Activated naive CD4-positive, alpha-beta T cell treated with anti-CD3 and anti-CD28 coated beads, Interleukin-2, amount 10 ng/mL, durations not matched to agents 7 days and 5 days (primary cell): ENCODE measurements at regions not wholly inside any gene's neighbourhood (a gene's known extent, or its start where the extent isn't known, plus 50 kb on each side); places are given as distances from the start of the nearest gene placed in this dataset.
"Not testable (repeated sequence)": the region's sequence is repeated elsewhere in the genome, so short reads cannot be mapped to it uniquely, and the experiment has no call there.

Source experiments
- CTCF ChIA-PET: fragments of 350-600 bp; sonication (Branson Sonifier 250); formaldehyde crosslinking; loops from one replicate; lab custom pipeline; 2021; ENCODE audit warnings: antibody characterized with exemption; lab: Charles Lee
- DNase-seq: peaks from one replicate; pipeline ENCODE4 v3.0.0-alpha.2; 2020
- H3K27ac Mint-ChIP-seq: one replicate; pipeline ENCODE4 v1.8.0; 2021; ENCODE audit warnings: mild to moderate bottlenecking, moderate library complexity, mixed read lengths
- H3K27me3 Mint-ChIP-seq: one replicate; pipeline ENCODE4 v1.8.0; 2021; ENCODE audit warnings: mild to moderate bottlenecking, mixed read lengths
- H3K36me3 Mint-ChIP-seq: one replicate; pipeline ENCODE4 v1.8.0; 2021; ENCODE audit warnings: mixed read lengths
- H3K4me1 Mint-ChIP-seq: one replicate; pipeline ENCODE4 v1.8.0; 2021; ENCODE audit warnings: mixed read lengths
- H3K4me3 Mint-ChIP-seq: one replicate; pipeline ENCODE4 v1.8.0; 2021; ENCODE audit warnings: mild to moderate bottlenecking, moderate library complexity, mixed read lengths
- H3K9me3 Mint-ChIP-seq: one replicate; pipeline ENCODE4 v1.8.0; 2021; ENCODE audit warnings: mixed read lengths

- H3K4me3 Mint-ChIP-seq = no peak overlapping the region
- H3K27ac Mint-ChIP-seq = no peak overlapping the region
- H3K36me3 Mint-ChIP-seq = no peaks in the 10 kb centered on the region
- no peak for DNase-seq
- CTCF ChIA-PET = no interaction called here
- H3K27me3 Mint-ChIP-seq = no peaks in the 10 kb centered on the region
- H3K4me1 Mint-ChIP-seq = no peaks in the 10 kb centered on the region
- peaks cover 21% of the 10 kb centered on the region for H3K9me3 Mint-ChIP-seq
Observed at GRCh38 chr12:128018067-128018466, 248.9 kb upstream of the TMEM132C start.

- Mint-ChIP-seq H3K27ac (no peak overlapping the region), H3K4me1 (no peaks in the 10 kb centered on the region), H3K36me3 (no peaks in the 10 kb centered on the region), H3K4me3 (no peak overlapping the region), H3K27me3 (no peaks in the 10 kb centered on the region), H3K9me3 (peaks cover 31% of the 10 kb centered on the region)
- no peak for DNase-seq
- CTCF ChIA-PET = no interaction called here
Observed at GRCh38 chr12:128019996-128020544, 246.9 kb upstream of the TMEM132C start.

- CTCF ChIA-PET = no interaction called here
Observed at GRCh38 chr12:128021561-128021960, 245.4 kb upstream of the TMEM132C start.

GRCh38 chr12:128025589-128026245 lies 241.3 kb upstream of the TMEM132C start:
- no peaks in the 10 kb centered on the region for H3K36me3 Mint-ChIP-seq
- no peak overlapping the region for H3K4me3 Mint-ChIP-seq
- CTCF ChIA-PET = no interaction called here
- H3K4me1 Mint-ChIP-seq = no peaks in the 10 kb centered on the region
- H3K9me3 Mint-ChIP-seq = peaks cover 23% of the 10 kb centered on the region
- H3K27me3 Mint-ChIP-seq = no peaks in the 10 kb centered on the region
- DNase-seq = no peak
- no peak overlapping the region for H3K27ac Mint-ChIP-seq

More at GRCh38 chr12:128021561-128021960, 245.4 kb upstream of the TMEM132C start:
- no peaks in the 10 kb centered on the region for H3K27me3 Mint-ChIP-seq
- H3K27ac Mint-ChIP-seq = no peak overlapping the region
- no peak overlapping the region for H3K4me3 Mint-ChIP-seq
- DNase-seq = no peak
- H3K9me3 Mint-ChIP-seq = peaks cover 33% of the 10 kb centered on the region
- no peaks in the 10 kb centered on the region for H3K36me3 Mint-ChIP-seq
- H3K4me1 Mint-ChIP-seq = no peaks in the 10 kb centered on the region

- Mint-ChIP-seq H3K9me3 (peaks cover 23% of the 10 kb centered on the region), H3K4me1 (no peaks in the 10 kb centered on the region), H3K36me3 (no peaks in the 10 kb centered on the region), H3K27me3 (no peaks in the 10 kb centered on the region), H3K4me3 (no peak overlapping the region), H3K27ac (no peak overlapping the region)
- no peak for DNase-seq
- CTCF ChIA-PET = no interaction called here
Observed at GRCh38 chr12:128026696-128027574, 240.0 kb upstream of the TMEM132C start.

GRCh38 chr12:128033473-128033872 lies 233.5 kb upstream of the TMEM132C start:
- H3K9me3 Mint-ChIP-seq = peaks cover 5% of the 10 kb centered on the region

GRCh38 chr12:128040971-128041370 lies 226.0 kb upstream of the TMEM132C start:
- CTCF ChIA-PET = no interaction called here
- H3K4me3 Mint-ChIP-seq = no peak overlapping the region
- no peak overlapping the region for H3K27ac Mint-ChIP-seq
- no peaks in the 10 kb centered on the region for H3K27me3 Mint-ChIP-seq
- peaks cover 27% of the 10 kb centered on the region for H3K9me3 Mint-ChIP-seq
- no peak for DNase-seq
- H3K4me1 Mint-ChIP-seq = no peaks in the 10 kb centered on the region
- H3K36me3 Mint-ChIP-seq = no peaks in the 10 kb centered on the region

More at GRCh38 chr12:128033473-128033872, 233.5 kb upstream of the TMEM132C start:
- Mint-ChIP-seq H3K27ac (no peak overlapping the region), H3K4me1 (no peaks in the 10 kb centered on the region), H3K27me3 (no peaks in the 10 kb centered on the region), H3K36me3 (no peaks in the 10 kb centered on the region), H3K4me3 (no peak overlapping the region)
- DNase-seq = no peak
- CTCF ChIA-PET = no interaction called here

- CTCF ChIA-PET, H3K4me3 Mint-ChIP-seq, H3K4me1 Mint-ChIP-seq, H3K27ac Mint-ChIP-seq, H3K27me3 Mint-ChIP-seq, H3K36me3 Mint-ChIP-seq, DNase-seq: not testable (repeated sequence)
- H3K9me3 Mint-ChIP-seq = peaks cover 26% of the 10 kb centered on the region
Observed at GRCh38 chr12:128042283-128042682, 224.7 kb upstream of the TMEM132C start.

- no peaks in the 10 kb centered on the region for H3K4me1 Mint-ChIP-seq
Observed at GRCh38 chr12:128042825-128043224, 224.1 kb upstream of the TMEM132C start.

GRCh38 chr12:128043317-128043716 lies 223.7 kb upstream of the TMEM132C start:
- CTCF ChIA-PET = no interaction called here
- no peak for DNase-seq
- Mint-ChIP-seq H3K4me1 (no peaks in the 10 kb centered on the region), H3K27ac (no peak overlapping the region), H3K4me3 (no peak overlapping the region), H3K9me3 (peaks cover 28% of the 10 kb centered on the region), H3K27me3 (no peaks in the 10 kb centered on the region), H3K36me3 (no peaks in the 10 kb centered on the region)

More at GRCh38 chr12:128042825-128043224, 224.1 kb upstream of the TMEM132C start:
- peaks cover 26% of the 10 kb centered on the region for H3K9me3 Mint-ChIP-seq
- CTCF ChIA-PET = no interaction called here
- no peak overlapping the region for H3K27ac Mint-ChIP-seq
- H3K27me3 Mint-ChIP-seq = no peaks in the 10 kb centered on the region
- H3K4me3 Mint-ChIP-seq = no peak overlapping the region
- no peaks in the 10 kb centered on the region for H3K36me3 Mint-ChIP-seq
- DNase-seq = no peak

- no peak for DNase-seq
- H3K27ac Mint-ChIP-seq = no peak overlapping the region
- H3K27me3 Mint-ChIP-seq = no peaks in the 10 kb centered on the region
- no peak overlapping the region for H3K4me3 Mint-ChIP-seq
- H3K36me3 Mint-ChIP-seq = no peaks in the 10 kb centered on the region
- H3K9me3 Mint-ChIP-seq = peaks cover 21% of the 10 kb centered on the region
- H3K4me1 Mint-ChIP-seq = no peaks in the 10 kb centered on the region
- CTCF ChIA-PET = no interaction called here
Observed at GRCh38 chr12:128047266-128048060, 219.5 kb upstream of the TMEM132C start.

GRCh38 chr12:128052331-128052730 lies 214.6 kb upstream of the TMEM132C start:
- H3K36me3 Mint-ChIP-seq = no peaks in the 10 kb centered on the region
- no peaks in the 10 kb centered on the region for H3K4me1 Mint-ChIP-seq
- CTCF ChIA-PET = no interaction called here
- H3K27ac Mint-ChIP-seq = no peak overlapping the region
- no peaks in the 10 kb centered on the region for H3K27me3 Mint-ChIP-seq
- no peak for DNase-seq
- H3K4me3 Mint-ChIP-seq = no peak overlapping the region
- H3K9me3 Mint-ChIP-seq = peaks cover 14% of the 10 kb centered on the region

- no peaks in the 10 kb centered on the region for H3K36me3 Mint-ChIP-seq
- H3K4me3 Mint-ChIP-seq = no peak overlapping the region
- no peak for DNase-seq
- H3K27ac Mint-ChIP-seq = no peak overlapping the region
- no peaks in the 10 kb centered on the region for H3K27me3 Mint-ChIP-seq
- H3K9me3 Mint-ChIP-seq = peaks cover 18% of the 10 kb centered on the region
- CTCF ChIA-PET = no interaction called here
- no peaks in the 10 kb centered on the region for H3K4me1 Mint-ChIP-seq
Observed at GRCh38 chr12:128052777-128053176, 214.2 kb upstream of the TMEM132C start.

- H3K27me3 Mint-ChIP-seq = no peaks in the 10 kb centered on the region
- DNase-seq = no peak
- H3K36me3 Mint-ChIP-seq = no peaks in the 10 kb centered on the region
- CTCF ChIA-PET = no interaction called here
- H3K27ac Mint-ChIP-seq = no peak overlapping the region
- H3K4me1 Mint-ChIP-seq = no peaks in the 10 kb centered on the region
- peaks cover 12% of the 10 kb centered on the region for H3K9me3 Mint-ChIP-seq
- H3K4me3 Mint-ChIP-seq = no peak overlapping the region
Observed at GRCh38 chr12:128055567-128055966, 211.4 kb upstream of the TMEM132C start.
